H1 (cell line): ENCODE measurements at regions not wholly inside any gene's neighbourhood (a gene's known extent, or its start where the extent isn't known, plus 50 kb on each side); places are given as distances from the start of the nearest gene placed in this dataset.

Experiments used
- CTCF ChIA-PET: fragments of 300-600 bp; sonication (Branson Sonifier 250); formaldehyde crosslinking; loops from one replicate; lab custom pipeline; 2021; ENCODE audit not compliant: partially characterized antibody; lab: Charles Lee
- POLR2A ChIA-PET: fragments of 300-600 bp; sonication (Branson Sonifier 250); formaldehyde crosslinking; loops from one replicate; lab custom pipeline; 2021; ENCODE audit warnings: inconsistent platforms; ENCODE audit not compliant: partially characterized antibody; lab: Charles Lee
- DNase-seq, 2 experiments: peaks; one replicate each; pipeline versions ENCODE4 v3.0.0 to v3.0.0-alpha.2; 2010 to 2022; ENCODE audit warnings: low spot score in 2 of 2, low read depth in 1 of 2, mixed read lengths in 1 of 2
- FAIRE-seq: peaks from 2 replicates; lab custom pipeline; 2011; peaks lifted over from hg19 to GRCh38; lab: Jason Lieb, UNC
- H2AFZ ChIP-seq: 2 replicates; pipeline ENCODE4 v1.8.1; 2012; ENCODE audit warnings: low read length, inconsistent platforms
- H2AK5ac ChIP-seq: 2 replicates; pipeline ENCODE4 v1.6.1; 2013; ENCODE audit warnings: low read depth, low read length
- H2BK120ac ChIP-seq: replicated peaks from 2 replicates; pipeline ENCODE3; 2013; ENCODE audit warnings: low read depth, low read length, inconsistent platforms
- H2BK12ac ChIP-seq: 2 replicates; pipeline ENCODE4 v1.6.1; 2013; ENCODE audit warnings: low read depth, low read length
- H2BK15ac ChIP-seq: 2 replicates; pipeline ENCODE4 v1.6.1; 2013; ENCODE audit warnings: low read length
- H2BK20ac ChIP-seq: 2 replicates; pipeline ENCODE4 v1.6.1; 2013; ENCODE audit warnings: low read length
- H2BK5ac ChIP-seq: 2 replicates; pipeline ENCODE4 v1.6.1; 2013; ENCODE audit warnings: low read depth, low read length
- H3K14ac ChIP-seq: 2 replicates; pipeline ENCODE4 v1.6.1; 2013; ENCODE audit warnings: inconsistent platforms; ENCODE audit not compliant: insufficient read length
- H3K18ac ChIP-seq: 2 replicates; pipeline ENCODE4 v1.6.1; 2013; ENCODE audit warnings: low read length; ENCODE audit errors: extremely low read depth
- H3K23ac ChIP-seq: 2 replicates; pipeline ENCODE4 v1.6.1; 2013; ENCODE audit warnings: inconsistent platforms; ENCODE audit not compliant: insufficient read length
- H3K23me2 ChIP-seq: 2 replicates; pipeline ENCODE4 v1.6.1; 2013; ENCODE audit warnings: low read depth, low read length
- H3K27ac ChIP-seq: 2 replicates; pipeline ENCODE4 v1.6.1; 2011; ENCODE audit warnings: low read depth, low read length, inconsistent platforms
- H3K27me3 ChIP-seq, 4 experiments: replicated peaks in 1 of 4; 1 replicate in 1 of 4; 2 replicates in 3 of 4; pipeline versions ENCODE4 v1.6.1 to v1.8.1; 2011 to 2013; ENCODE audit warnings: low read length in 3 of 4, mild to moderate bottlenecking in 3 of 4, inconsistent platforms in 2 of 4, mixed read lengths in 2 of 4, moderate library complexity in 1 of 4; ENCODE audit not compliant: control insufficient read depth in 3 of 4, insufficient read depth in 3 of 4; ENCODE audit errors: extremely low read depth in 1 of 4
- H3K36me3 ChIP-seq, 4 experiments: 2 replicates each; pipeline versions ENCODE4 v1.6.1 to v1.8.1; 2011 to 2013; ENCODE audit warnings: mild to moderate bottlenecking in 4 of 4, low read length in 3 of 4, moderate library complexity in 2 of 4, control low read depth in 1 of 4, inconsistent platforms in 1 of 4; ENCODE audit not compliant: insufficient read depth in 4 of 4, control insufficient read depth in 2 of 4
- H3K4ac ChIP-seq: replicated peaks from 2 replicates; pipeline ENCODE3; 2013; ENCODE audit warnings: low read length, low read depth, mixed read lengths, inconsistent platforms; ENCODE audit not compliant: insufficient read length
- H3K4me1 ChIP-seq, 4 experiments: replicated peaks in 1 of 4; 1 replicate in 1 of 4; 2 replicates in 3 of 4; pipeline versions ENCODE4 v1.6.1 to v1.8.1; 2011 to 2013; ENCODE audit warnings: low read length in 3 of 4, inconsistent platforms in 2 of 4, mixed read lengths in 1 of 4; ENCODE audit not compliant: insufficient read depth in 4 of 4, control insufficient read depth in 3 of 4
- H3K4me2 ChIP-seq, 2 experiments: 2 replicates each; pipeline versions ENCODE4 v1.6.1 to v1.8.1; 2011 to 2013; ENCODE audit warnings: low read depth in 2 of 2, low read length in 2 of 2, control low read depth in 1 of 2, inconsistent platforms in 1 of 2, mild to moderate bottlenecking in 1 of 2; ENCODE audit not compliant: insufficient read depth in 1 of 2
- H3K4me3 ChIP-seq, 4 experiments: fragments of 200-600, 300-600 bp in 1 of 4; sonication (generic), shearing (Covaris generic), sonication (Bioruptor Twin) in 1 of 4; 2 replicates each; pipeline versions ENCODE4 v1.5.1 to v1.8.1; 2011 to 2016; ENCODE audit warnings: low read length in 4 of 4, low read depth in 3 of 4, control low read depth in 2 of 4, inconsistent platforms in 2 of 4, mild to moderate bottlenecking in 2 of 4, mixed read lengths in 1 of 4, moderate library complexity in 1 of 4; ENCODE audit not compliant: insufficient read depth in 2 of 4; ENCODE audit errors: extremely low read depth in 1 of 4
- H3K56ac ChIP-seq: replicated peaks from 2 replicates; pipeline ENCODE3; 2013; ENCODE audit warnings: low read depth, mild to moderate bottlenecking, mixed read lengths, low read length, inconsistent platforms; ENCODE audit not compliant: insufficient read length
- H3K79me1 ChIP-seq: 2 replicates; pipeline ENCODE4 v1.6.1; 2013; ENCODE audit warnings: low read depth, low read length, control low read depth
- H3K79me2 ChIP-seq, 2 experiments: 2 replicates each; pipeline versions ENCODE4 v1.6.1 to v1.8.1; 2012 to 2013; ENCODE audit warnings: low read length in 2 of 2, mild to moderate bottlenecking in 2 of 2, inconsistent platforms in 1 of 2; ENCODE audit not compliant: insufficient read depth in 2 of 2, control insufficient read depth in 1 of 2
- H3K9ac ChIP-seq, 4 experiments: replicated peaks in 1 of 4; 1 replicate in 1 of 4; 2 replicates in 3 of 4; pipeline versions ENCODE4 v1.6.1 to v1.8.1; 2011 to 2013; ENCODE audit warnings: low read depth in 3 of 4, low read length in 3 of 4, control low read depth in 2 of 4, mild to moderate bottlenecking in 2 of 4, moderate library complexity in 2 of 4, inconsistent platforms in 1 of 4; ENCODE audit errors: extremely low read depth in 1 of 4
- H3K9me3 ChIP-seq, 2 experiments: 2 replicates each; pipeline versions ENCODE4 v1.6.1 to v1.8.1; 2012 to 2013; ENCODE audit warnings: mild to moderate bottlenecking in 2 of 2, moderate library complexity in 2 of 2, control low read depth in 1 of 2, inconsistent platforms in 1 of 2, low read depth in 1 of 2, low read length in 1 of 2, mixed read lengths in 1 of 2; ENCODE audit not compliant: insufficient read depth in 2 of 2
- H4K20me1 ChIP-seq, 2 experiments: replicated peaks in 1 of 2; 2 replicates each; pipeline versions ENCODE3 to v1.8.1; 2011 to 2013; ENCODE audit warnings: inconsistent platforms in 2 of 2, low read length in 2 of 2, mild to moderate bottlenecking in 1 of 2; ENCODE audit not compliant: insufficient read depth in 2 of 2, control insufficient read depth in 1 of 2
- H4K5ac ChIP-seq: 2 replicates; pipeline ENCODE4 v1.6.1; 2013; ENCODE audit warnings: low read length, low read depth, mixed read lengths, inconsistent platforms; ENCODE audit not compliant: insufficient read length
- H4K8ac ChIP-seq: 2 replicates; pipeline ENCODE4 v1.8.0; 2013; ENCODE audit warnings: mild to moderate bottlenecking, moderate library complexity, low read length, inconsistent platforms; ENCODE audit not compliant: insufficient read depth; ENCODE audit errors: extremely low read depth
- H4K91ac ChIP-seq: replicated peaks from 2 replicates; pipeline ENCODE3; 2013; ENCODE audit warnings: low read length, mixed read lengths, inconsistent platforms; ENCODE audit not compliant: insufficient read length
- WGBS, 2 experiments: shearing (Covaris generic) in 1 of 2; methylation state at CpG; one replicate each; pipeline versions ENCODE4 v1.1.6 to v1.1.7; 2013 to 2015; ENCODE audit warnings: low lambda C conversion rate in 2 of 2, mixed read lengths in 2 of 2, inconsistent platforms in 1 of 2, low coverage in 1 of 2, missing lambda C conversion rate in 1 of 2; ENCODE audit not compliant: insufficient replicate concordance in 2 of 2, insufficient coverage in 1 of 2, insufficient read length in 1 of 2; ENCODE audit errors: extremely low coverage in 1 of 2, missing lambda C conversion rate in 1 of 2; 5-methylcytosine and 5-hydroxymethylcytosine counted together

DNA sequence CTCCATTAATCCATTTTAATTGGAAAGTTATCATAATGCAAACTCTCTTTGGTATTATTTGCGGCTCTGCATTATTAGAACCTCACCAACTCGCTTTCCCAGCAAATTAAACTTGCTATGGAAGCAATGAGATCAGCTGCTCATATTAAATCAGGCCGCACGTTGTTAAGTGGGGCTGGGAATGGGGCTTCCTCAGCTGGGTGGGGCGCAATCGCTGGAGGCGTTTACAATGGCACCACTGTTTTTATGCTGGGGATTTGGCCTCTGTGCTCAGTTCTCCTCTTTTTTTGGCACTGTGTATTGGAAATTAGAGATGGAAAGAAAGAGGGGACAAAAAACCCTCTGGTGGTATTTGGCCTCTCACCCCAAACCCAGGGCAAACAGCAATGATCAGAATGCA lies 72.2 kb downstream of the RPLP1 start:
- H3K9ac ChIP-seq: no peak overlapping the region
- no peak overlapping the region for H3K14ac ChIP-seq
- no peaks in the 10 kb centered on the region for H3K79me1 ChIP-seq
- H2AK5ac ChIP-seq: no peak overlapping the region
- no peak overlapping the region for H2AFZ ChIP-seq
- no peaks in the 10 kb centered on the region for H3K79me2 ChIP-seq
- peaks cover 0 to 10% (median 3%) of the 10 kb centered on the region in 4 experiments; a peak in 3 of 7 replicates for H3K4me1 ChIP-seq
- H3K27ac ChIP-seq: no peak overlapping the region
- H3K4me2 ChIP-seq: no peak overlapping the region
- H4K91ac ChIP-seq: no peak overlapping the region
- no peak overlapping the region for H2BK20ac ChIP-seq
- no peak overlapping the region for H4K8ac ChIP-seq
- FAIRE-seq (no peak), DNase-seq (no peak)
- ChIA-PET POLR2A (no interaction called here), CTCF (interaction anchor here (1.1 to 2.9 kb wide), 5 partner anchors 36 to 120 kb away, joined by 3 to 16 read pairs (median 3); no protein-coding TSS in a partner anchor)
- H3K27me3 ChIP-seq: no peaks in the 10 kb centered on the region
- WGBS, 2 experiments: 88% methylated on average over 7 of the region's 7 CpGs; no CpG with 5 or more reads in 1 of the 2 experiments
- H3K9me3 ChIP-seq: peaks cover 0 to 3% of the 10 kb centered on the region in 2 experiments; a peak in 1 of 4 replicates
- no peak overlapping the region for H2BK5ac ChIP-seq
- no peaks in the 10 kb centered on the region for H3K23me2 ChIP-seq
- H2BK12ac ChIP-seq: no peak overlapping the region
- no peak overlapping the region for H2BK120ac ChIP-seq
- H3K36me3 ChIP-seq: no peaks in the 10 kb centered on the region
- no peaks in the 10 kb centered on the region for H4K20me1 ChIP-seq
- H3K4me3 ChIP-seq: no peak overlapping the region
- no peak overlapping the region for H3K23ac ChIP-seq
- no peak overlapping the region for H4K5ac ChIP-seq
- H2BK15ac ChIP-seq: no peak overlapping the region
- H3K56ac ChIP-seq: no peak overlapping the region
- no peak overlapping the region for H3K18ac ChIP-seq
- H3K4ac ChIP-seq: no peak overlapping the region
